Neuron (in vitro differentiated cells): ENCODE measurements at regions not wholly inside any gene's neighbourhood (a gene's known extent, or its start where the extent isn't known, plus 50 kb on each side); places are given as distances from the start of the nearest gene placed in this dataset.

ENCODE experiments used
- H2AFZ ChIP-seq: one replicate; pipeline ENCODE4 v1.6.1; 2013; ENCODE audit warnings: low read depth, mild to moderate bottlenecking, inconsistent platforms, low read length, moderate library complexity
- H3K27me3 ChIP-seq: one replicate; pipeline ENCODE4 v1.6.1; 2013; ENCODE audit warnings: low read length; ENCODE audit not compliant: insufficient read depth
- H3K36me3 ChIP-seq: one replicate; pipeline ENCODE4 v1.6.1; 2013; ENCODE audit warnings: low read length; ENCODE audit not compliant: insufficient read depth
- H3K4me1 ChIP-seq: one replicate; pipeline ENCODE4 v1.6.1; 2013; ENCODE audit warnings: low read length; ENCODE audit not compliant: insufficient read depth
- H3K4me3 ChIP-seq: 2 replicates; pipeline ENCODE4 v1.5.1; 2013; ENCODE audit warnings: mild to moderate bottlenecking, low read length, moderate library complexity
- H3K9me3 ChIP-seq: one replicate; pipeline ENCODE4 v1.6.1; 2013; ENCODE audit warnings: low read length

DNA sequence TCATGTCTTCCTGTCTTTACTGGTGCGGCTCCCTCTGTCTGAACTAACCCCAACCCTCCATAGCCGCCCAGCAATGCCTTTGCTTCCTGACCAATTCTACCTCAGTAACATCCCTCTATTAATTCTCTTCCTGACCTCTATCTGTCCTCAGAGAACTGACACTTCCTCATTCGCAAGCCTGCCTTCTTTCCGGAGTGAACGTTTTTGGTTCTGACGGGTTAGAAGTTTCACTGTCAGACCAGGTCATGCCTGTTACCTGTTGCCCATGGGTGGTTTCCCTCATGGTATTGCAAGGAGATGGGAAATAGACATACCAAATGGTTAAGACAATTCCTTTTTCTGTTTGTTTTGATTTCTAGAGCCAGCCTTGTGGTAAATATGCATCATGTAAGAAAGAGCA, 453.4 kb upstream of the SLC14A2 start:
- Histone ChIP-seq H3K9me3 (no peaks in the 10 kb centered on the region), H3K4me1 (no peaks in the 10 kb centered on the region), H3K4me3 (no peak overlapping the region), H3K27me3 (no peaks in the 10 kb centered on the region), H3K36me3 (no peaks in the 10 kb centered on the region), H2AFZ (no peak overlapping the region)

DNA sequence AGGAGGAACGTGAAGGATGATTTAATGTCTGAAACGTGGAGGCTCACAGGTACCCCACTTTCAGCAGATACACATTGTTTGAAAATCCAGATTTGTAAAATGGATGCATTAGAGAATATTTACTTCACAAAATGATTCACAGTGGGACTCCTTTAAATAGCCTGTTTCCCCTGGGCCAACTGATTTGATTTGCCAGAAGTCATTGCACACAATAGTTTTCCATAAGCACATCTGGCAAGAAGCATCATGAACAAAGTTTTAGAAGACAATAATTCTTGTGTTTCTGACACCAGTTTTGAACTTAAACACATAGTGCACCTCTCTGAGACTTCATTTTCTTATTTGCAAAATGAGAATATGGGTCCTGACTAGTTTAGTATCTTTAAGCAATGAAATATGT, 451.4 kb upstream of the SLC14A2 start:
- H2AFZ ChIP-seq = no peak overlapping the region
- H3K27me3 ChIP-seq = no peaks in the 10 kb centered on the region
- no peaks in the 10 kb centered on the region for H3K36me3 ChIP-seq
- no peaks in the 10 kb centered on the region for H3K9me3 ChIP-seq
- H3K4me3 ChIP-seq = no peak overlapping the region
- H3K4me1 ChIP-seq = no peaks in the 10 kb centered on the region

DNA sequence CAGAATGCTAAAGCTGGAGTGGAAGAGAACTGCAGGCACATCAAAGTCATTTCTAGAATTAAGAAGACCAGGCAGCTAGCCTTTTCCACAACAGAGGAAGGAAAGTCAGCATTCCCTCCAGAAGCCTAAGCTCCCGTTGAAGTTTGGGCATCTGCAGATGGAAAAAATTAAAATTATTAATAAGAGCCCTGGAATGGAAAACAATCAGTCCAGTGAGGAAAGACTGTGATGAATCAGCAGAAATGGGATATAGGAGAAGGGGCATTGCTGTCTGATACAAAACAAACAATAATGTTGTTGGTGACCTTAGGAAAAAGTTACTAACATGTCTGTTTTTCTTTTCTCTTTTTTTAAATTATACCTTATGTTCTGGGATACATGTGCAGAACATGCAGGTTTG, 450.7 kb upstream of the SLC14A2 start:
- Histone ChIP-seq H2AFZ (no peak overlapping the region), H3K36me3 (no peaks in the 10 kb centered on the region), H3K9me3 (no peaks in the 10 kb centered on the region), H3K4me3 (no peak overlapping the region), H3K4me1 (no peaks in the 10 kb centered on the region), H3K27me3 (no peaks in the 10 kb centered on the region)

DNA sequence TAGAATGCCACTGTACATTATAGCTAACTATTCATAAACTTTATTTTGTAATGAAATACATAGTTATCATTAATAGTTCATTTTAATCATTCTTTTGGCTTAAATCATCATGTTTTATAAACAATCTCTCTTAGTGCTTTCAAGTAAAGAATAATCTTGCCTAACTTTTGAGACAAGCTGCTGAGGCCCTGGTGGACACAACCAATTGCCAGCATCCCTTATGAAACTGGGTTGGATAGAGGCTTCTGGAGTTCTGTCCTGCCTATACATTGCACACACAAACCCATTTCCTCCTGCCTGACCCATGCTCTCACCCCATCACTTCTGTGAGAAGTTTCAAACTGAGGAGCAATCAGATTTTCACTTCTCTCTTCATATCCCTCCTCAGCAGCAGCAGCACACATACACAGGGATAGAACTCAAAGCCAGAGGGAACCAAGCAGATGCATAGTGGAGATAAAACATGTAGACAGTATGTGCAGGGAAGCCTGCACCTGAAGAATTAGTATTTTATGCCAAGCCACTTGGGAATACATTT, 450.0 kb upstream of the SLC14A2 start:
- Histone ChIP-seq H3K9me3 (no peaks in the 10 kb centered on the region), H3K36me3 (no peaks in the 10 kb centered on the region), H3K4me3 (no peak overlapping the region), H2AFZ (no peak overlapping the region), H3K4me1 (no peaks in the 10 kb centered on the region), H3K27me3 (no peaks in the 10 kb centered on the region)

DNA sequence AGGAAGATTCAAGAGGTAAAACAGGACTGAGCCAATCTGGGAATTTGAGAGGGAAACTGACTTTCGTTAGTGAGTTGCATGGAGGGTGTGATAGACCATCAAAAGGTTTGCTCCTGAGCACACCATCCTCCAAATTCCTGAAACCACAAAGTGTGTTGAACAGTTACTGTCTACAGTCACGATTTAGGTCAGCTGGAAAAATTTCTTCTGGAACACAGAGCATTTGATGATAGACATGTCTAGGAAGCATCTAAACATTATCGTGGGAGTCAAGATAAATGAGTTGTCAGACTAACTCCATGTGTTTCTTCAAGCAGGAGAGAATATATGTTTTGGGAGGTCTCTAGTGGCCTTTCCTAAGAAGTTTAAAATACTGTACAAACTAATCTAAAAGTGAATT, 449.4 kb upstream of the SLC14A2 start:
- no peaks in the 10 kb centered on the region for H3K36me3 ChIP-seq
- no peak overlapping the region for H3K4me3 ChIP-seq
- H3K27me3 ChIP-seq = no peaks in the 10 kb centered on the region
- H2AFZ ChIP-seq = no peak overlapping the region
- no peaks in the 10 kb centered on the region for H3K9me3 ChIP-seq
- no peaks in the 10 kb centered on the region for H3K4me1 ChIP-seq

DNA sequence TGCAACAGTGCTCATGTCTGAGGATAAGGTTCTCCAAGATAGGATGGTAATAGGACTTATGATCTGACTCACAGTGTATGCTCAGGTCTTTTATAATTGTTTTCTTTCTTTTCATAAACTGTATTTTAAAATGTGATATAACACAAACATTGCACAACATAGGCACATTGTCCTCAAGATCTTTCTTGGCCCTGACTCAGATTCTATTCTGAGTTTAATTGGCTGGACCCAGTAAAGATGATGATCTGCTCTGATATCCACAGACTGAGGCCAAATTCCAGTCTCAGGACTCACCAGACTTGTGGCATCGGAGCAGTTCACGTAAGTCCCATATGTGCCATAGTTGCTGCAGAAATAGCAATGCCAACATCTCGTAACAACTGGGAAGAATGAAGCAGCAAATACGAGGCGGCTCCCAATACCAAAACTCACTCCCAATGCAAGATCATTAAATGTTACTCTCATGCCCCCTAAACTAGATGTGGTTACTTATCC, 448.9 kb upstream of the SLC14A2 start:
- Histone ChIP-seq H2AFZ (no peak overlapping the region), H3K4me1 (no peaks in the 10 kb centered on the region), H3K9me3 (no peaks in the 10 kb centered on the region)

DNA sequence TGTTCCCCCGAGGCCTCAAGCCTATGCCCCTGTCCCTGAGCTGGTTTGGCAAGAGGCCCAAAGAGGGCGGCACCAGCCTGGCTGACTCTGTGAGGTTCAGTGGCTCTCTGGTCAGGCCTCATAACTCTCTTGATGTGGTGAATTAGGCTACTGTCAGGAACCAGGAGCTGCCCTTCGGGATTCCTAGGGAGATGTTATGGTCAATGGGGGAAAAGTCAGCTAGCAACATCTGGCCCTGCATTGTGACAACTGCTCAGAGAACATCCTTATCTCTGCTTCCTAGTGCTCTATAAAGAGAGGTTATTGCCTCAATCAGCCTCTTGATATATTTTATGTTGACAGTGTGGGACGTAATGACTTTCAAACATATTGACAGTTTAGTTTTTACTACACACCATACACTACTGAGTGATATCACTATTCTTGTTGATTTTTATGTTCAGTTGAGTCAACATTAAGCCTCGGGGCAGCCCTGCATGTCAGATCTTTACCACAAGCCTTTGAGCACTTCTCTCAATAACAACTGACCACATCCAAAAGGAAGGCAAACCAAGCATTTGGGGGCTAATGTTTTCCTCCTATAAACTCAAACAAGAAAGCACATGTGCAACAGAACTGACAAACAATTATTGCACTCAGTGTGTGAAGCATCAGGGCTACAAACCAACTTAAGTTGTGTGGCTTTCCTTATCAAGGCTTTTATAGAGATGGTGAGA, 448.3 kb upstream of the SLC14A2 start:
- no peaks in the 10 kb centered on the region for H3K9me3 ChIP-seq

More for the DNA sequence above, 448.9 kb upstream of the SLC14A2 start:
- no peaks in the 10 kb centered on the region for H3K36me3 ChIP-seq
- H3K27me3 ChIP-seq = no peaks in the 10 kb centered on the region
- H3K4me3 ChIP-seq = no peak overlapping the region

DNA sequence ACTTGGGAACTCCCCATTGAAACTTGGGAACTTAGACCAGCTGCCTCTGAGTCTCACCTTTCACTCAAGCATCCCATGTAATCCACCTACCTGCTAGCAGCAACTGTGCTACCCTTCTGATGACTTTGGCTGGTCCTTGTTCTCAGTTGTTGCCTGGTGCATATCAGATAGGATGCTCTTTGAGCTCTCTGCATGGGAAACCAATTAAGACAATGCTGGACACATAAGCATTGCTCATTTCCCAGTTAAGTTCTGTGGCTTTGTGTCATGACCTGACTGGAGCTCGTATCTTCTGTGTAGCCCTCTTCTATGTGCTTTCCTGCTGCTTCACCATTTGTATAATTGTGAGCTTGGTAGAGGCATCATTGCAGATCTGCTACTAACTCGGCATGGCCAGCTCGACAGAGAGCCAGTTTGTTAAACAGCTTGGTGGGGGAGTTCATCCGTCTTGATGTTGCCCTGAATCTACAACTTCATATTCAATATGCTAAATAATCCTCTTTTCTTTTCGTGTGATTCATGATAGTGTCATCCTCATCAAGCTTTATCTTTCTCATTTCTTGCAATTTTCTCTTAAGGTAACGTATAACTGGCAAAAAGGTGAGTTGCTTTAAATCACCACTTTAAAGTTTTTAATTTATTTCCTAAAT, 447.5 kb upstream of the SLC14A2 start:
- no peaks in the 10 kb centered on the region for H3K9me3 ChIP-seq
- no peaks in the 10 kb centered on the region for H3K36me3 ChIP-seq
- no peak overlapping the region for H2AFZ ChIP-seq
- H3K27me3 ChIP-seq = no peaks in the 10 kb centered on the region
- no peaks in the 10 kb centered on the region for H3K4me1 ChIP-seq
- H3K4me3 ChIP-seq = no peak overlapping the region

More for the DNA sequence above, 448.3 kb upstream of the SLC14A2 start:
- H3K36me3 ChIP-seq = no peaks in the 10 kb centered on the region
- no peak overlapping the region for H3K4me3 ChIP-seq
- no peaks in the 10 kb centered on the region for H3K4me1 ChIP-seq
- H3K27me3 ChIP-seq = no peaks in the 10 kb centered on the region
- no peak overlapping the region for H2AFZ ChIP-seq

DNA sequence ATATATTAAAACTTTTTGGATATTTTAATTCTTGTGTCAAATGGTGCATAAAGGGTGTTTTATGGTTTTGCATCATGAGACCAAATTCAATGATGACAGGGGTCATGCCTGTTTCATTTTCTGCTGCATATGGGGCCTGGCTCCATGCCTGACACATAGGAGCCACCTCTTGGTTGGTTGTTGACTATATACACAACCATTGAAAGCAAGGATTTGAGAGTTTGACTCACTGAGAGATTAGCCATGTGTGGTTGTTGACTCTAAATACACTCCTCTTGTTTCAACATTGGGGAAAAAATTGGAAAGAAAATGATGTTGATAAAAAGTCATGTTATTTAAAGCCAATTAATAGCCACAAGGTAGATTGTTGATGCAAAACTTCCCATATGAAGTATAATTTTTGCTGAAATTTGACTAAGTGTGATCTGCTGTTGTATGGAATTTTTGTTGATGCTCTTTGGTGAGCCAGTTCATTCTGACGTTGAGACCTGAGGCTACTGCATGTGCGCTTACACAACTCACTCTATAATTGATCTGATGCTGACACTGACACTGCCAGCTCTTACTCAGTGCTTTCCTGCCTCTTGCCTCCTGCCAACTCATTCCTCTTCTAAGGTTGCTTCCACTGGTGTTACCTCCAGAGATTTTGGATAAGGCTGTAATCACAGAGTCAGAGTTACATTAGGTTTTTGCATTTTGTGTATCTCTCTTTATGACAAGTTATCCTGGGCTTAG, 446.2 kb upstream of the SLC14A2 start:
- no peaks in the 10 kb centered on the region for H3K9me3 ChIP-seq
- no peaks in the 10 kb centered on the region for H3K36me3 ChIP-seq
- H3K4me3 ChIP-seq = no peak overlapping the region
- no peaks in the 10 kb centered on the region for H3K27me3 ChIP-seq
- H2AFZ ChIP-seq = no peak overlapping the region
- H3K4me1 ChIP-seq = no peaks in the 10 kb centered on the region

DNA sequence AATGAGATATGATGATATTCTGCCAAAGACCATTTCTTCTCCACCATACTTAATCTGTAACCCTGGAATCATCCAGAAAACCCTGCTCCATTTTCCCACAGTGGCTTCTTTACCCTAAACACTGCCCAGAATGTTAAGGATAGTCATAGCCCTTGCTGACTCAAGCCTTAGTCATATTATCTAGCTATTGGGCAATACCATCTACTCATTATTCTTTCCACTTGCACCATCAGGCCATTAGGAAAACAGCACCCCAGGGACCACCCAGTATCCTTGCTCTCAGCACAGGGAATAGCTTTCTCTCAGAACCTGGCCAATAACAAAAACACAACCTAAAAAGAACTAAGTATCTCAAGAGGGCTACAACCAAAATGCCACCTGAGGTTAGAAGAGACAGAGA, 445.7 kb upstream of the SLC14A2 start:
- no peaks in the 10 kb centered on the region for H3K27me3 ChIP-seq
- no peaks in the 10 kb centered on the region for H3K36me3 ChIP-seq
- no peak overlapping the region for H3K4me3 ChIP-seq
- H3K9me3 ChIP-seq = no peaks in the 10 kb centered on the region
- H2AFZ ChIP-seq = no peak overlapping the region
- H3K4me1 ChIP-seq = no peaks in the 10 kb centered on the region

DNA sequence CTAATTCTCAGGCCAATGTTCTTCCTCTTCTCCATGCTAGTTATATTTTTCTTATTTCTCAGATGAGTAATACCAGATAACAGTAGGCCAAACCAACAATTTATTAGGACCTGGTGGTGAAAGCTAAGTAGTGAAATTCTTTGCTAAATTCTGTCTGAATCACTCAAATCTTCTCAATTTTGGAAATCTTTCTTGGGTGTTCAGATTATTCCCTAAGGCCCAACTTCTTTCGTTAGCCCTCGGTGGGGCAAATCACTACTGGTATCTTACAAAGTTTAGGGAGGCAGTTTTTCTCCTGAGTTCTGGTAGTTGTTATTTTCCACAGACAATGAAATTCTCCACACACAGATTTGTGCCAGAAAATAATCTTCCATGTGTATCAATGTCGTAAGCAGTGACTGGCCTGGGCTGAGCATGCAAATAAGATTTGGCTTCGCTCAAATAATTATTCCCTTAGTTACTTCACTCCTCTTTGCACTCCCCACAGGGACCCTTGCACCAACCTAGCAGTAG, 443.5 kb upstream of the SLC14A2 start:
- Histone ChIP-seq H2AFZ (no peak overlapping the region), H3K36me3 (no peaks in the 10 kb centered on the region), H3K9me3 (no peaks in the 10 kb centered on the region), H3K4me3 (no peak overlapping the region), H3K27me3 (no peaks in the 10 kb centered on the region), H3K4me1 (no peaks in the 10 kb centered on the region)

DNA sequence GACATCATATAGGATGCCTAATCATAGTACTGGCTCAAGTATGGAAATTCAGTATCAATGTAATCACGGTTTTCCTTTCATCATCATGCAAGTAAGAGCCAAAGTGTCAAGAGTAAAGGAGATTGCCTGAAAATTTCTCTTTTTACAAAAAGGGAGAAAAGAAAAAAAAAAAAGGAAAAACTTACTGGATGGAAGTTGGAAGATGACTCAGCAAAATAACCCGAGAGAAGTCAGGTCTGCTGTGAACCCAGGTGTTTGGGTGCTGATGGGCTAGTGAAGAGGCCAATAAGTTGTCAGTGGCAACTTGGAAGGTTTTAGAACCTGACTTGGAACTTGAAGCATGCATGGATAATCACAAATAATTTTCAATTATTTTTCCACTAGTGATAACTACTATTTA, 441.9 kb upstream of the SLC14A2 start:
- no peaks in the 10 kb centered on the region for H3K36me3 ChIP-seq
- H3K4me3 ChIP-seq = no peak overlapping the region
- H3K4me1 ChIP-seq = no peaks in the 10 kb centered on the region
- no peak overlapping the region for H2AFZ ChIP-seq
- H3K27me3 ChIP-seq = no peaks in the 10 kb centered on the region
- no peaks in the 10 kb centered on the region for H3K9me3 ChIP-seq
